Ascending aorta (tissue), 2 donors: ENCODE measurements at regions not wholly inside any gene's neighbourhood (a gene's known extent, or its start where the extent isn't known, plus 50 kb on each side); places are given as distances from the start of the nearest gene placed in this dataset.
"Not testable (repeated sequence)": the region's sequence is repeated elsewhere in the genome, so short reads cannot be mapped to it uniquely, and the experiment has no call there.

Source experiments
- DNase-seq, 2 donors: peaks; one replicate each; pipeline ENCODE4 v3.0.0-alpha.2; 2019; ENCODE audit warnings: low spot score in 2 of 2
- H3K27ac ChIP-seq, 2 donors: fragments of 200-600 bp; sonication (generic); one replicate each; pipeline ENCODE4 v1.5.1; 2016 to 2017; ENCODE audit warnings: mild to moderate bottlenecking in 1 of 2
- H3K27me3 ChIP-seq: fragments of 200-600 bp; sonication (generic); one replicate; pipeline ENCODE4 v1.5.1; 2017
- H3K36me3 ChIP-seq, 2 donors: fragments of 200-600 bp; sonication (generic); one replicate each; pipeline ENCODE4 v1.5.1; 2016
- H3K4me1 ChIP-seq, 2 donors: fragments of 200-600 bp; sonication (generic); one replicate each; pipeline ENCODE4 v1.5.1; 2016 to 2017; ENCODE audit warnings: mild to moderate bottlenecking in 1 of 2
- H3K4me3 ChIP-seq, 2 donors: fragments of 200-600 bp; sonication (generic); one replicate each; pipeline ENCODE4 v1.5.1; 2016 to 2017; ENCODE audit warnings: mild to moderate bottlenecking in 1 of 2
- H3K9me3 ChIP-seq, 2 donors: fragments of 200-600 bp; sonication (generic); one replicate each; pipeline ENCODE4 v1.5.1; 2016
- intact Hi-C: fragments of 100-400 bp; cut with DNase I; formaldehyde crosslinking; loops from one replicate; pipeline ENCODE4 v1.15.1; 2023
- TF ChIP-seq, protein P1 (sequence below), 3 experiments: fragments of 200-600 bp in 2 of 3; fragments of 450-650 bp in 1 of 3; sonication (generic) in 2 of 3; IDR thresholded peaks; one replicate each; pipeline ENCODE4 v1.5.1; 2016 to 2019; ENCODE audit warnings: antibody characterized with exemption in 3 of 3, mild to moderate bottlenecking in 1 of 3, moderate library complexity in 1 of 3

- H3K4me1 ChIP-seq = no peaks in the 10 kb centered on the region
- DNase-seq = no peak
- no peaks in the 10 kb centered on the region for H3K9me3 ChIP-seq
- no peak overlapping the region for H3K4me3 ChIP-seq
- no peaks in the 10 kb centered on the region for H3K36me3 ChIP-seq
- TF ChIP-seq, protein P1, sequence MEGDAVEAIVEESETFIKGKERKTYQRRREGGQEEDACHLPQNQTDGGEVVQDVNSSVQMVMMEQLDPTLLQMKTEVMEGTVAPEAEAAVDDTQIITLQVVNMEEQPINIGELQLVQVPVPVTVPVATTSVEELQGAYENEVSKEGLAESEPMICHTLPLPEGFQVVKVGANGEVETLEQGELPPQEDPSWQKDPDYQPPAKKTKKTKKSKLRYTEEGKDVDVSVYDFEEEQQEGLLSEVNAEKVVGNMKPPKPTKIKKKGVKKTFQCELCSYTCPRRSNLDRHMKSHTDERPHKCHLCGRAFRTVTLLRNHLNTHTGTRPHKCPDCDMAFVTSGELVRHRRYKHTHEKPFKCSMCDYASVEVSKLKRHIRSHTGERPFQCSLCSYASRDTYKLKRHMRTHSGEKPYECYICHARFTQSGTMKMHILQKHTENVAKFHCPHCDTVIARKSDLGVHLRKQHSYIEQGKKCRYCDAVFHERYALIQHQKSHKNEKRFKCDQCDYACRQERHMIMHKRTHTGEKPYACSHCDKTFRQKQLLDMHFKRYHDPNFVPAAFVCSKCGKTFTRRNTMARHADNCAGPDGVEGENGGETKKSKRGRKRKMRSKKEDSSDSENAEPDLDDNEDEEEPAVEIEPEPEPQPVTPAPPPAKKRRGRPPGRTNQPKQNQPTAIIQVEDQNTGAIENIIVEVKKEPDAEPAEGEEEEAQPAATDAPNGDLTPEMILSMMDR (IDR thresholded peaks at IDR 0.05) = no peak
- peak overlapping the region; percentile 37 to 88 for H3K27ac ChIP-seq
- no peaks in the 10 kb centered on the region for H3K27me3 ChIP-seq
- intact Hi-C loops = no loop called here
These were observed 612.6 kb upstream of the C16orf82 start for GRCh38 chr16:26454102-26454501.

DNA sequence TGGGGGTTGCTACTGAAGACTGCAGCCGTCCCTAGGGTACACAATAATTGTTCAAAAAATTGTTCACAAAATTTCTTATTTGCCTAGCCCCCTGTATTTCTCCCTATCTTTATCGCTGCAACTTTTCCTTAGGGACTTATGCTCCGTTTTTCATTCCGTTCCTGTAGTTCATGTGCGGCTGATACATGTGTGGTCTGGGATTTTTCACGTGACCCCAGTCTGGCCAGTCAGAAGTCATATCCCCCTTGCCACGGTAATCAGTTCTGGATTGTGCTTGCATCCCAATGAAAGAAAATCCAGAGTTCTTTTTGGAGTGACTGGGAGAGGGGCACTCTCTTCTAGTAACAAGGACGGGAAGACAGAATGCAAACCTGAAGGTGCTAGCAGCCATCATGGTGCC, 610.7 kb upstream of the C16orf82 start:
- Histone ChIP-seq H3K27ac (no peak overlapping the region), H3K4me3 (no peak overlapping the region), H3K9me3 (no peaks in the 10 kb centered on the region), H3K36me3 (no peaks in the 10 kb centered on the region), H3K27me3 (no peaks in the 10 kb centered on the region), H3K4me1 (no peaks in the 10 kb centered on the region)
- DNase-seq = no peak
- TF ChIP-seq, protein P1 (IDR thresholded peaks at IDR 0.05) = no peak
- intact Hi-C loops = no loop called here

DNA sequence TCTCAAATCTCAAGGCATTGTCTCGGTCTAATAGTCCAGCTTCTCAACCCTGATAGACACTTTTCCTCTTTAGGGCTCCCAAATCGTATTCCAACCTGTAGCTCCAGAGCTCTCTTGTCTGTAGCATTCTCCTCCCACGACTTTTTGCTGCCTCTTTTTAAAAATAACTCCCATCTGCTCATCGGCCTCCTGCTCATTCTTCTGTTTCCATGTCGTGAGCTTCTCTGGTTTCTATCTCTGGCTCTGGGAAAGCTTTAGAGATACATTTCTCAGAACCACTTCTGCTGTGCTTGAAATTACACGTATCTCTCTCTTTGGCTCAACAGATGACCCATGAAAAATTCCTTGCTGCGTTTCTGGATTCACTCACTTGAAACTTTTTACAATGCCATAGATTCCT, 609.6 kb upstream of the C16orf82 start:
- Histone ChIP-seq H3K4me1 (no peaks in the 10 kb centered on the region), H3K4me3 (no peak overlapping the region), H3K27me3 (no peaks in the 10 kb centered on the region), H3K36me3 (no peaks in the 10 kb centered on the region), H3K9me3 (no peaks in the 10 kb centered on the region), H3K27ac (no peak overlapping the region)
- intact Hi-C loops = no loop called here
- TF ChIP-seq, protein P1 (IDR thresholded peaks at IDR 0.05) = no peak
- no peak for DNase-seq

DNA sequence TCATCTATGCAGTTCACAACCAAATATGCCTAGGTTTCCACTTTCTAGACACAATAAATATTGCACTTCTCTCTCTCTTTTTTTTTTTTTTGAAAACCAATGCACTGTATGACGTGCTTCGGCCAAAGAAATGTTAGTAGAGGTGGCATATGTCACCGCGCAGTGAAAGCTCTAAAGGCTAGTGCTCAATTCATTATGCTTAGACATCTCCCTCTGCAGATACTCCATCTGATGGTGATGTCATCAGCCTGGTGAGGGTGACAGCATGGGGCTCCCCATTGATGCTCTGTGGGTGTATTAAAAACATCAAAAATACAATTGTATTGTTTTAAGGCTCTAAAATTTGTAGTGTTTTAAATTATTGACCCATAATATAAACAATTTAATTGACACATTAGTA, 608.8 kb upstream of the C16orf82 start:
- intact Hi-C loops = no loop called here
- Histone ChIP-seq H3K27ac (no peak overlapping the region), H3K4me1 (no peaks in the 10 kb centered on the region), H3K9me3 (no peaks in the 10 kb centered on the region), H3K36me3 (no peaks in the 10 kb centered on the region), H3K27me3 (no peaks in the 10 kb centered on the region), H3K4me3 (no peak overlapping the region)
- DNase-seq = no peak
- TF ChIP-seq, protein P1 (IDR thresholded peaks at IDR 0.05) = no peak

GRCh38 chr16:26464576-26465266, 602.0 kb upstream of the C16orf82 start:
- TF ChIP-seq, protein P1 (IDR thresholded peaks at IDR 0.05) = no peak
- H3K4me3 ChIP-seq = no peak overlapping the region
- no peak overlapping the region for H3K27ac ChIP-seq
- no peaks in the 10 kb centered on the region for H3K4me1 ChIP-seq
- no peak for DNase-seq
- H3K27me3 ChIP-seq = no peaks in the 10 kb centered on the region
- intact Hi-C loops = no loop called here
- no peaks in the 10 kb centered on the region for H3K9me3 ChIP-seq
- no peaks in the 10 kb centered on the region for H3K36me3 ChIP-seq

GRCh38 chr16:26474405-26474804, 592.3 kb upstream of the C16orf82 start:
- H3K4me1 ChIP-seq, H3K4me3 ChIP-seq, H3K27me3 ChIP-seq, intact Hi-C loops, H3K9me3 ChIP-seq, H3K36me3 ChIP-seq, H3K27ac ChIP-seq, DNase-seq: not testable (repeated sequence)
